GM12874 (cell line): ENCODE measurements at regions not wholly inside any gene's neighbourhood (a gene's known extent, or its start where the extent isn't known, plus 50 kb on each side); places are given as distances from the start of the nearest gene placed in this dataset.

Source experiments
- TF ChIP-seq, protein P1 (sequence below): IDR thresholded peaks from 2 replicates; pipeline ENCODE4 v1.5.1; 2011; ENCODE audit warnings: low read depth, mild to moderate bottlenecking, control low read depth, low read length, moderate library complexity; ENCODE audit not compliant: insufficient read depth

DNA sequence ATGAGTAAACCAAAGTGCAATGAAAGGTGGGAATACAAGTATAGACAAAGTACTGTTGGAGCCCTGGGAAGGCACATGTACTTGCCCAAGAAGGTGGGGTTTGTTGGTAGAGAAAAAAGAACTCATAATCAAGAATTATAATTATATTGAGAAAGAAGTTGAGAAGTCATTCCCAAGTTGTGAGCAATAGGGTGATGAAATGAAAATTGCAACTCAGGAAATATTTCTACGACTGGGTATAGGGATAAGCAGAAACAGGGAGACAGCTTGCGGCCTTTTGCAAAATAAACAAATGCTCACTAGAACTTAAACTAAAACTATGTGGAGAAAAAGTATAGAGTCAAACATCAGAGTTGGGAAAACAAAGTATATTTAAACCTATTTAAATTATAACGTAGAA, 250.7 kb upstream of the FAM83B start:
- TF ChIP-seq, protein P1, sequence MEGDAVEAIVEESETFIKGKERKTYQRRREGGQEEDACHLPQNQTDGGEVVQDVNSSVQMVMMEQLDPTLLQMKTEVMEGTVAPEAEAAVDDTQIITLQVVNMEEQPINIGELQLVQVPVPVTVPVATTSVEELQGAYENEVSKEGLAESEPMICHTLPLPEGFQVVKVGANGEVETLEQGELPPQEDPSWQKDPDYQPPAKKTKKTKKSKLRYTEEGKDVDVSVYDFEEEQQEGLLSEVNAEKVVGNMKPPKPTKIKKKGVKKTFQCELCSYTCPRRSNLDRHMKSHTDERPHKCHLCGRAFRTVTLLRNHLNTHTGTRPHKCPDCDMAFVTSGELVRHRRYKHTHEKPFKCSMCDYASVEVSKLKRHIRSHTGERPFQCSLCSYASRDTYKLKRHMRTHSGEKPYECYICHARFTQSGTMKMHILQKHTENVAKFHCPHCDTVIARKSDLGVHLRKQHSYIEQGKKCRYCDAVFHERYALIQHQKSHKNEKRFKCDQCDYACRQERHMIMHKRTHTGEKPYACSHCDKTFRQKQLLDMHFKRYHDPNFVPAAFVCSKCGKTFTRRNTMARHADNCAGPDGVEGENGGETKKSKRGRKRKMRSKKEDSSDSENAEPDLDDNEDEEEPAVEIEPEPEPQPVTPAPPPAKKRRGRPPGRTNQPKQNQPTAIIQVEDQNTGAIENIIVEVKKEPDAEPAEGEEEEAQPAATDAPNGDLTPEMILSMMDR = no peak

DNA sequence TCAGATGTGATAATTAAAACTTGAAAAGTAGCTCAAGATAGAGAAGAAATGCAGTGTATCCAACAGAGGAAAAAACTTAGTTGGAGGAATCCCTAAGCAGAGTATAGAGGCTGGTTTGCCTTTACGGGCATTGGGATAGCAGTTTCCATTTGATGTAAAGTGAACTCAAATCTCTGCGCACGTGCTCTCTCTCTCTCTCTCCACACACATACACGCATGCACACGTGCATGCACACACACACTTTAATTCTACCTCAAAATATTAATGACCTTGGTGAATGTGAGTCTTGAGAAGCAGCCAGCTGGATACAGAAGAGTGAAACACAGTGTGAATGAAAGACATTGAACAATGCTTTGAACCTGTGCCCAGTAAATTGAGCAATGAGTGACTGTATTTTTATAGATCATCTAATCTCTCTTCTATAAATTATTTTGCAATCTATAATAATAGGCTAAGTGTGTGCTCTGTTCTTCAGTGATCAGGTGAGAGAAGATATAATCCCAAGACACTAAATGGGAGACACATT, 247.7 kb upstream of the FAM83B start:
- TF ChIP-seq, protein P1 = no peak

GRCh38 chr6:54601600-54602300, 244.8 kb upstream of the FAM83B start:
- TF ChIP-seq, protein P1 = no peak

GRCh38 chr6:54602591-54602990, 244.0 kb upstream of the FAM83B start:
- TF ChIP-seq, protein P1 = no peak

DNA sequence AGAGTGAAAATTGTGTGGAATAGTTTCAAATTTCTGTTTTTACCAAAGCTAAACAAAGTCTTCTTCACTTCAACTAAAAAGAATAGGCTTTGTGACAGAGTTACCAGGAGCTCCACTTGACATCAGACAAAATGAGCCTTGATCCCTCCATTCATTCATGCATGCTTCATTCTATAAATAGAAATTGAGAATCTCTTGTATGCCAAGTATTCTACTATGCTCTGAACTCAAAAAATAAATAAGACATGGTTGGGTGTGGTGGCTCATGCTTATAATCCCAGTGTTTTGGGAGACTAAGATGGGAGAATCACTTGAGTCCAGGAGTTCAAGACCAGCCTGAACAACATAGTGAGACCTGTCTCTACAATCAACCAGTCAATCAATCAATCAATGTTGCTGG, 236.6 kb upstream of the FAM83B start:
- TF ChIP-seq, protein P1 = no peak

DNA sequence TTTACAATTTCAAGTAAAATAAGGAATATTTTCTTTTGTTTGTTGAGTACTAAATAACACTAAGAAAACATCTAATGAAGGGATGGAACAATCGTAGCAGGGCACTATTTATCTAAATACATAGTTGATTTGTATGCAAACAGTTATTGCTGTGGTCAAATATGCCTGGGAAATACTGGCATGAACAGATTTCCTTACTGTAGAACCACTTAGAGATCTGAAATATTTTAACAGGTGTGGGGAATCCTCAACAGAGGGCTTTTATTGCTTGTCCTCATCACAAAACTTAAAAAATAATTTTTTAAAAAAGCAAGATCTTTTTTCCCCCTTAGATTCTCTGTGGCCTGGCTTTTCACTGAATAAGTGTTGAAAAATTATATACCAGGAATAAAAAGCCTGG, 233.0 kb upstream of the FAM83B start:
- TF ChIP-seq, protein P1 = no peak

GRCh38 chr6:54614499-54615195, 231.9 kb upstream of the FAM83B start:
- TF ChIP-seq, protein P1 = no peak
